ENCODE measurements at regions not wholly inside any gene's neighbourhood (a gene's known extent, or its start where the extent isn't known, plus 50 kb on each side); places are given as distances from the start of the nearest gene placed in this dataset.

DNA sequence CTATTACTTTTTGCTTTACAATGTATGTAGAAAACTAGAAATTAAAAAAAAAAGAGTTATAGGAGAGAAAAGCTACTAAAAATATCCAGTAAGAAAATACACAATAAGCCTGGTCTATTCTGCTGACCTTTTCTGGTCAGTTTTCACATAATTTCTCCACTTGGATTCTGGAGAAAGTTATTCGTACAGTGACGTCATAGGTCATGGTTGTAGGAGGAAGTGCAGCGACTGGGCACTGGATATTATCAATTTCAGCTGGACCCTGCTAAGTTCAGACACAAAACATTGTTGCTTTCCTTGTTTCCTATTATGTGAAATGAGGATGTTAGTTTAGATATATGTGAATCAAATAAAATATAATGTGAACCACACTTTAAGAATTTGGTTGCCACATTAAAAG, 201.2 kb downstream of the MTRR start:
- no peak for ATAC-seq
- TF ChIP-seq, protein P1, sequence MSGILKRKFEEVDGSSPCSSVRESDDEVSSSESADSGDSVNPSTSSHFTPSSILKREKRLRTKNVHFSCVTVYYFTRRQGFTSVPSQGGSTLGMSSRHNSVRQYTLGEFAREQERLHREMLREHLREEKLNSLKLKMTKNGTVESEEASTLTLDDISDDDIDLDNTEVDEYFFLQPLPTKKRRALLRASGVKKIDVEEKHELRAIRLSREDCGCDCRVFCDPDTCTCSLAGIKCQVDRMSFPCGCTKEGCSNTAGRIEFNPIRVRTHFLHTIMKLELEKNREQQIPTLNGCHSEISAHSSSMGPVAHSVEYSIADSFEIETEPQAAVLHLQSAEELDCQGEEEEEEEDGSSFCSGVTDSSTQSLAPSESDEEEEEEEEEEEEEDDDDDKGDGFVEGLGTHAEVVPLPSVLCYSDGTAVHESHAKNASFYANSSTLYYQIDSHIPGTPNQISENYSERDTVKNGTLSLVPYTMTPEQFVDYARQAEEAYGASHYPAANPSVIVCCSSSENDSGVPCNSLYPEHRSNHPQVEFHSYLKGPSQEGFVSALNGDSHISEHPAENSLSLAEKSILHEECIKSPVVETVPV (CRISPR knock-in tag; IDR thresholded peaks at IDR 0.05), result no peak

DNA sequence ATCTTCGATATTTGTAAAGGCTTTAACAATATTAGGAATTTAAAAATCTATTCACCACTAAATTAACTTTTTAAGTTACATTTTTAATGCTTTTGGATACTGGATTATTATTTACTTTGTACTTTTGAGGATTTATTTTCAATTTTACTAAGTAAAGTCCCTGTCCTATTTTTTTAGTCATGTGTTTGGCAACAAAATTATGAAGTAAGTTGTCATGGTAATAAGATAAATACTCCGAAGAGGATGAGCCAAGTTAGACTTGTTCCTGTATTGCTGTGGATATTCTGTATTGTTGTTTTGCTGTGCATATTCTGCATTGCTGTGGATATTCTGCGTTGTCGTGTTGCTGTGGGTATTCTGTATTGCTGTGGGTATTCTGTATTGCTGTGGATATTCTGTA, 210.1 kb downstream of the MTRR start:
- ATAC-seq, result no peak
- TF ChIP-seq, protein P2, sequence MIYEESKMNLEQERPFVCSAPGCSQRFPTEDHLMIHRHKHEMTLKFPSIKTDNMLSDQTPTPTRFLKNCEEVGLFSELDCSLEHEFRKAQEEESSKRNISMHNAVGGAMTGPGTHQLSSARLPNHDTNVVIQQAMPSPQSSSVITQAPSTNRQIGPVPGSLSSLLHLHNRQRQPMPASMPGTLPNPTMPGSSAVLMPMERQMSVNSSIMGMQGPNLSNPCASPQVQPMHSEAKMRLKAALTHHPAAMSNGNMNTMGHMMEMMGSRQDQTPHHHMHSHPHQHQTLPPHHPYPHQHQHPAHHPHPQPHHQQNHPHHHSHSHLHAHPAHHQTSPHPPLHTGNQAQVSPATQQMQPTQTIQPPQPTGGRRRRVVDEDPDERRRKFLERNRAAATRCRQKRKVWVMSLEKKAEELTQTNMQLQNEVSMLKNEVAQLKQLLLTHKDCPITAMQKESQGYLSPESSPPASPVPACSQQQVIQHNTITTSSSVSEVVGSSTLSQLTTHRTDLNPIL (CRISPR knock-in tag; IDR thresholded peaks at IDR 0.05; ENCODE audit: low read depth), result no peak
- no peak for TF ChIP-seq ZNF565 (CRISPR knock-in tag; conservative IDR thresholded peaks at IDR 0.05; ENCODE audit: low read depth)
- TF ChIP-seq PPARA (CRISPR knock-in tag; IDR thresholded peaks at IDR 0.05; ENCODE audit: borderline replicate concordance), result no peak
- no peak for TF ChIP-seq CSDC2 (CRISPR knock-in tag; IDR thresholded peaks at IDR 0.05)
- no peak for TF ChIP-seq ZFP3 (CRISPR knock-in tag; IDR thresholded peaks at IDR 0.05)
- TF ChIP-seq TCF4 (CRISPR knock-in tag; IDR thresholded peaks at IDR 0.05; ENCODE audit: borderline replicate concordance), result no peak
- TF ChIP-seq ISL1 (CRISPR knock-in tag; IDR thresholded peaks at IDR 0.05), result no peak
- TF ChIP-seq ZFP30 (CRISPR knock-in tag; IDR thresholded peaks at IDR 0.05), result no peak
- TF ChIP-seq ZC3H10 (CRISPR knock-in tag; IDR thresholded peaks at IDR 0.05), result no peak
- TF ChIP-seq RARB (CRISPR knock-in tag; IDR thresholded peaks at IDR 0.05), result no peak
- TF ChIP-seq ZNF70 (CRISPR knock-in tag; IDR thresholded peaks at IDR 0.05), result no peak

DNA sequence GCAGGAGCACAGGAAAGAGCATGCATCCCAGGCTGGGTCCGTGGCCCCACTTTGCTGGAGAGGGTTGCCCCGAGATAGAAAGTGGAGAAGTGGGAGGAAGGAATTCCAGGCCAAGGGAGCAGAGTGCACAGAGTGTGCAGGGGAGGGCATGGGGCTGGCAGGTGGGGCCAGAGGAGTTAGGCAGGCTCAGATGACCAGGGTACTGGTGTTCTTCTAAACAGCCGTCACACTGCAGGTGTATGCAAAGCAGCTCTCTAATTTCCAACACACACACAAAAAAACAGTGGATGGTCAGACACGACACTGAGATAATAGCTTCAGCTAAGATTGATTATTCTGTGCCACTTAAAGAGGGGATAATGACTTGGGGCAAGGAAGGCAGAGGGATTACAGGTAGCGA, 212.2 kb downstream of the MTRR start:
- ATAC-seq, result no peak

DNA sequence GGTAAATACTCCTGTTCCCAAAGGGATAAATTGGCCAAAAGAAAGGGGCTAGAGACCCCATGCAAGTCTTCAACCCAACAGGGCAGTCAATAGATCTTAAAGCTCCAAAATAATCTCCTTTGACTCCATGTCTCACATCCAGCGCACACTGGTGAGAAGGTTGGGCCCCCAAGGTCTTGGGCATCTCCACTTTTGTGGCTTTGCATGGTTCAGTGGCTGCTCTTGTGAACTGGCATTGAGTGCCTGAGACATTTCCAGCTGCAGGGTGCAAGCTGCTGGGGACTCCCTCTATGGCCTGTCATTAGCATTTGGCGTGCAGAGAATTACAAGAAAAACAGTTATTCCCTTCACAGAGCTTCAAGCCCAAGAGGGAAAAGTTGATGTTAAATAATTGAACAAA, 224.7 kb downstream of the MTRR start:
- no peak for ATAC-seq
- TF ChIP-seq, protein P3, sequence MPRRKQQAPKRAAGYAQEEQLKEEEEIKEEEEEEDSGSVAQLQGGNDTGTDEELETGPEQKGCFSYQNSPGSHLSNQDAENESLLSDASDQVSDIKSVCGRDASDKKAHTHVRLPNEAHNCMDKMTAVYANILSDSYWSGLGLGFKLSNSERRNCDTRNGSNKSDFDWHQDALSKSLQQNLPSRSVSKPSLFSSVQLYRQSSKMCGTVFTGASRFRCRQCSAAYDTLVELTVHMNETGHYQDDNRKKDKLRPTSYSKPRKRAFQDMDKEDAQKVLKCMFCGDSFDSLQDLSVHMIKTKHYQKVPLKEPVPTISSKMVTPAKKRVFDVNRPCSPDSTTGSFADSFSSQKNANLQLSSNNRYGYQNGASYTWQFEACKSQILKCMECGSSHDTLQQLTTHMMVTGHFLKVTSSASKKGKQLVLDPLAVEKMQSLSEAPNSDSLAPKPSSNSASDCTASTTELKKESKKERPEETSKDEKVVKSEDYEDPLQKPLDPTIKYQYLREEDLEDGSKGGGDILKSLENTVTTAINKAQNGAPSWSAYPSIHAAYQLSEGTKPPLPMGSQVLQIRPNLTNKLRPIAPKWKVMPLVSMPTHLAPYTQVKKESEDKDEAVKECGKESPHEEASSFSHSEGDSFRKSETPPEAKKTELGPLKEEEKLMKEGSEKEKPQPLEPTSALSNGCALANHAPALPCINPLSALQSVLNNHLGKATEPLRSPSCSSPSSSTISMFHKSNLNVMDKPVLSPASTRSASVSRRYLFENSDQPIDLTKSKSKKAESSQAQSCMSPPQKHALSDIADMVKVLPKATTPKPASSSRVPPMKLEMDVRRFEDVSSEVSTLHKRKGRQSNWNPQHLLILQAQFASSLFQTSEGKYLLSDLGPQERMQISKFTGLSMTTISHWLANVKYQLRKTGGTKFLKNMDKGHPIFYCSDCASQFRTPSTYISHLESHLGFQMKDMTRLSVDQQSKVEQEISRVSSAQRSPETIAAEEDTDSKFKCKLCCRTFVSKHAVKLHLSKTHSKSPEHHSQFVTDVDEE (CRISPR knock-in tag; IDR thresholded peaks at IDR 0.05), result no peak
- TF ChIP-seq ZFP30 (CRISPR knock-in tag; IDR thresholded peaks at IDR 0.05) (no peak), OSR1 (CRISPR knock-in tag; IDR thresholded peaks at IDR 0.05) (no peak), ZFP3 (CRISPR knock-in tag; IDR thresholded peaks at IDR 0.05) (no peak), SNAI2 (CRISPR knock-in tag; IDR thresholded peaks at IDR 0.05) (no peak), ARNTL (CRISPR knock-in tag; IDR thresholded peaks at IDR 0.05; ENCODE audit: borderline replicate concordance, low read depth) (no peak)
- TF ChIP-seq, protein P4, sequence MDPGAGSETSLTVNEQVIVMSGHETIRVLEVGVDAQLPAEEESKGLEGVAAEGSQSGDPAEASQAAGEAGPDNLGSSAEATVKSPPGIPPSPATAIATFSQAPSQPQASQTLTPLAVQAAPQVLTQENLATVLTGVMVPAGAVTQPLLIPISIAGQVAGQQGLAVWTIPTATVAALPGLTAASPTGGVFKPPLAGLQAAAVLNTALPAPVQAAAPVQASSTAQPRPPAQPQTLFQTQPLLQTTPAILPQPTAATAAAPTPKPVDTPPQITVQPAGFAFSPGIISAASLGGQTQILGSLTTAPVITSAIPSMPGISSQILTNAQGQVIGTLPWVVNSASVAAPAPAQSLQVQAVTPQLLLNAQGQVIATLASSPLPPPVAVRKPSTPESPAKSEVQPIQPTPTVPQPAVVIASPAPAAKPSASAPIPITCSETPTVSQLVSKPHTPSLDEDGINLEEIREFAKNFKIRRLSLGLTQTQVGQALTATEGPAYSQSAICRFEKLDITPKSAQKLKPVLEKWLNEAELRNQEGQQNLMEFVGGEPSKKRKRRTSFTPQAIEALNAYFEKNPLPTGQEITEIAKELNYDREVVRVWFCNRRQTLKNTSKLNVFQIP (CRISPR knock-in tag; IDR thresholded peaks at IDR 0.05; ENCODE audit: borderline replicate concordance, low read depth), result no peak

More for the DNA sequence above, 212.2 kb downstream of the MTRR start:
- no peak for TF ChIP-seq ZC3H10 (CRISPR knock-in tag; IDR thresholded peaks at IDR 0.05)
- no peak for TF ChIP-seq ZNF8 (CRISPR knock-in tag; IDR thresholded peaks at IDR 0.05)
- TF ChIP-seq OSR1 (CRISPR knock-in tag; IDR thresholded peaks at IDR 0.05), result no peak
- TF ChIP-seq ISL1 (CRISPR knock-in tag; IDR thresholded peaks at IDR 0.05), result no peak
- TF ChIP-seq ARNTL (CRISPR knock-in tag; IDR thresholded peaks at IDR 0.05; ENCODE audit: borderline replicate concordance, low read depth), result no peak
- TF ChIP-seq PPARA (CRISPR knock-in tag; IDR thresholded peaks at IDR 0.05; ENCODE audit: borderline replicate concordance), result no peak
- TF ChIP-seq, protein P1 (CRISPR knock-in tag; IDR thresholded peaks at IDR 0.05), result no peak

DNA sequence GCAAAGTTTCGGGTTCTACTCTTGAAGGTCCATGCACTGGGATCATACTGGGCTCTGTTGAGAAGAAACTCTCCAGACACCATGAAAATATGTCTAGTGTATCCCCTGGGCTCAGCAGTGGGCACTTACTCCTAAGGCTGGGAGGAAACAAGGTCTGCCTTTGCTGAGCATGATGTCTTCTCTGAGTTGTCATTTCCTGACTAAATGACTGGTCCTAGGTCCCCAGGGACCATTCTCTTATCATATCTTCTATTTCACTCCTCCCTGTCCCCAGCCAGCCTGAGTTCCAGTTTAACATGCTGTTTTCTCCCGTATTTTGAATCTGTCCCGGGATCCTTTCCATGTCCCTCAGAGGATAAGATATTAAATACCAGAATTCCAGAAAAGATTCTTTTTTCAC, 225.4 kb downstream of the MTRR start:
- ATAC-seq, result no peak
- no peak for TF ChIP-seq ISL1 (CRISPR knock-in tag; IDR thresholded peaks at IDR 0.05)
- TF ChIP-seq, protein P2 (CRISPR knock-in tag; IDR thresholded peaks at IDR 0.05; ENCODE audit: low read depth), result no peak
- TF ChIP-seq ARNTL (CRISPR knock-in tag; IDR thresholded peaks at IDR 0.05; ENCODE audit: borderline replicate concordance, low read depth), result no peak
- no peak for TF ChIP-seq OSR1 (CRISPR knock-in tag; IDR thresholded peaks at IDR 0.05)
- no peak for TF ChIP-seq SNAI2 (CRISPR knock-in tag; IDR thresholded peaks at IDR 0.05)
- TF ChIP-seq, protein P4 (CRISPR knock-in tag; IDR thresholded peaks at IDR 0.05; ENCODE audit: borderline replicate concordance, low read depth), result no peak
- no peak for TF ChIP-seq ZNF8 (CRISPR knock-in tag; IDR thresholded peaks at IDR 0.05)
- no peak for TF ChIP-seq TOX (CRISPR knock-in tag; IDR thresholded peaks at IDR 0.05; ENCODE audit: borderline replicate concordance)

All from SK-N-SH treated with all-trans-retinoic acid at 6 μM for 48 hours (cell line).